Chondrocyte (in vitro differentiated cells): ENCODE measurements at regions not wholly inside any gene's neighbourhood (a gene's known extent, or its start where the extent isn't known, plus 50 kb on each side); places are given as distances from the start of the nearest gene placed in this dataset.
"Not testable (repeated sequence)": the region's sequence is repeated elsewhere in the genome, so short reads cannot be mapped to it uniquely, and the experiment has no call there.

ENCODE experiments used
- DNase-seq: peaks from one replicate; pipeline ENCODE4 v3.0.0; 2021; ENCODE audit warnings: mixed read lengths, low spot score
- H3K27ac Mint-ChIP-seq: one replicate; pipeline ENCODE4 v1.8.0; 2021; ENCODE audit warnings: mild to moderate bottlenecking, moderate library complexity, mixed read lengths; ENCODE audit not compliant: unreplicated experiment
- H3K27me3 Mint-ChIP-seq: 2 replicates; pipeline ENCODE4 v1.8.0; 2021; ENCODE audit warnings: low read depth, mixed read lengths
- H3K36me3 Mint-ChIP-seq: 2 replicates; pipeline ENCODE4 v1.8.0; 2021; ENCODE audit warnings: low read depth, mixed read lengths
- H3K4me1 Mint-ChIP-seq: 2 replicates; pipeline ENCODE4 v1.8.0; 2021; ENCODE audit warnings: low read depth, mild to moderate bottlenecking, mixed read lengths
- H3K4me3 Mint-ChIP-seq: one replicate; pipeline ENCODE4 v1.8.0; 2021; ENCODE audit warnings: mild to moderate bottlenecking, moderate library complexity, mixed read lengths; ENCODE audit not compliant: unreplicated experiment
- H3K9me3 Mint-ChIP-seq: 2 replicates; pipeline ENCODE4 v1.8.0; 2021; ENCODE audit warnings: low read depth, mixed read lengths
- TF ChIP-seq, protein P1 (sequence below): fragments of 200-600 bp; sonication (generic); IDR thresholded peaks from 2 replicates; pipeline ENCODE4 v1.5.0; 2021; ENCODE audit warnings: antibody characterized with exemption, mild to moderate bottlenecking, moderate library complexity

DNA sequence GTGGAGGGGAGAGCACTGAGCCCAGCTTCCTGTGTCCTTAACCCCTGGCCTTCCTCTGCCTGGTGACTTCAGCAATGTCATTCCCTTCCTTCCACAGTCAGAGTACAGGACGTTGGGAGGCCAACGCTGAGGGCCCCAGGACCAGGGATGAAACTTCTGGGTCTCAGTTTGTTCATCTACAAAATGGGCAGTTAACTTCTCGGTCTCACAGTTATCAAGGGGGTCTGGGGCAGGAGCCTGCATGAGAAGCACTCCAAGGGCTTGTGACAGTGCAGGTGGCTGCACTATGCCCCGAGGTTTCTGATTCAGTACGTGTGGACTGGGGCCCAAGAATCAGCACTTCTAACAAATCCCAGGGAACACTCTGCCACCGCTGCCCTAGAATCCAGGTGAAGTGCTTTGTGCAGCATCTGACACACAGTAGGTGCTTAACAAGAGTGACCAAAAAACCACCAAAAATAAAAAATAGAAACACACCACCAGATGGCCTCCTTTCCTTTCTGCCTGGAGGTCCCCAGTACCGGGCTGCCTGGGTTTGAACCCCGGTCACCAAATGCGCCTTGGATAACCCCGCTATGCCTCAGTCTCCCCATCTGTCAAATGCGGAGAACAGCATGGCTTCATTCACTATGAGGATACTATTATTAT, 80.4 kb downstream of the RFLNA start:
- TF ChIP-seq, protein P1, sequence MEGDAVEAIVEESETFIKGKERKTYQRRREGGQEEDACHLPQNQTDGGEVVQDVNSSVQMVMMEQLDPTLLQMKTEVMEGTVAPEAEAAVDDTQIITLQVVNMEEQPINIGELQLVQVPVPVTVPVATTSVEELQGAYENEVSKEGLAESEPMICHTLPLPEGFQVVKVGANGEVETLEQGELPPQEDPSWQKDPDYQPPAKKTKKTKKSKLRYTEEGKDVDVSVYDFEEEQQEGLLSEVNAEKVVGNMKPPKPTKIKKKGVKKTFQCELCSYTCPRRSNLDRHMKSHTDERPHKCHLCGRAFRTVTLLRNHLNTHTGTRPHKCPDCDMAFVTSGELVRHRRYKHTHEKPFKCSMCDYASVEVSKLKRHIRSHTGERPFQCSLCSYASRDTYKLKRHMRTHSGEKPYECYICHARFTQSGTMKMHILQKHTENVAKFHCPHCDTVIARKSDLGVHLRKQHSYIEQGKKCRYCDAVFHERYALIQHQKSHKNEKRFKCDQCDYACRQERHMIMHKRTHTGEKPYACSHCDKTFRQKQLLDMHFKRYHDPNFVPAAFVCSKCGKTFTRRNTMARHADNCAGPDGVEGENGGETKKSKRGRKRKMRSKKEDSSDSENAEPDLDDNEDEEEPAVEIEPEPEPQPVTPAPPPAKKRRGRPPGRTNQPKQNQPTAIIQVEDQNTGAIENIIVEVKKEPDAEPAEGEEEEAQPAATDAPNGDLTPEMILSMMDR: peak; percentile 56

DNA sequence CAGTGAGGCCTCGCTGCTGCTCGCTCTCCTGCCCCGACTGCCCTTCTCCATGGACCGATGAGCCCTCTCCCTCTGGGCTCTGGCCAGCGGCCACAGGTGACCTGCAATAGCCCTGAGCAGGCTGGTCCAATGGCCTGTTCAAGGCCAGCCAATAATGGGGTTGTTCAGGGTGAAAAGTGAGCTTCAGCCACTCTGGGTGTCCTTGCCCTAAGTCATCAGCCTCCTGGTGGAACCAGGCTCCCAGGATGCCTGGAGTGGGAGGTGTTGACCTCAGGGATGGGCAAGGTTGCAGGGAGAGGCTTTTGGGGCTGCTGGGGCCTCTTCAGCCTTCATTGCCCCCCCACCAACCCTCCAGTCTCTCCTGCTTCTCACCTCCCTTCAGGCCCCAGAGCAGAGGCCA, 79.7 kb downstream of the RFLNA start:
- H3K4me3 Mint-ChIP-seq: no peak overlapping the region
- no peak for DNase-seq
- peaks cover 33% of the 10 kb centered on the region for H3K4me1 Mint-ChIP-seq
- peaks cover 28% of the 10 kb centered on the region for H3K36me3 Mint-ChIP-seq
- no peaks in the 10 kb centered on the region for H3K9me3 Mint-ChIP-seq
- TF ChIP-seq, protein P1: no peak
- no peaks in the 10 kb centered on the region for H3K27me3 Mint-ChIP-seq
- H3K27ac Mint-ChIP-seq: no peak overlapping the region

More for the DNA sequence above, 80.4 kb downstream of the RFLNA start:
- Mint-ChIP-seq H3K4me3 (no peak overlapping the region), H3K27me3 (no peaks in the 10 kb centered on the region), H3K27ac (no peak overlapping the region), H3K9me3 (no peaks in the 10 kb centered on the region), H3K4me1 (peaks cover 33% of the 10 kb centered on the region), H3K36me3 (peaks cover 28% of the 10 kb centered on the region)
- no peak for DNase-seq

DNA sequence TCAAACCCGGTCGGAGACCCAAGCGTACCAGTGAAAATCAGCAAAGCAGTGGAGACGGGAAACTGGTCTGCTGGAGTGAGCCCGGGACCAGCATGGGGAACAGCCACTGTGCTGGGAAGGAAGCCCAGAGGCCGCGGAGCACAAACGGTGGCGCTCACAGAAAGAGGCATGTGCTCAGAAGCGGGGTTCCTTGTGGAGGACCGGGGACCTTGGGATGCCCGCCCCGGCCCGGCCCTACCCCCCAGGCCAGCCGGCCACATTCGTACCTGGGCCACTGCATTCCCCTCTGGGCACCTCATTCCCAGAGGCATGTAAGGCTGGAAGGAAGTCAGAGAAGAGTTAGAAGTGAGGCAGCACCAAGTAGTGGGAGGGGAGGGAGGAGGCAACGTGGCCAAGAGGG, 79.3 kb downstream of the RFLNA start:
- TF ChIP-seq, protein P1: no peak
- DNase-seq: no peak
- H3K4me3 Mint-ChIP-seq: no peak overlapping the region
- H3K27ac Mint-ChIP-seq: no peak overlapping the region
- H3K27me3 Mint-ChIP-seq: no peaks in the 10 kb centered on the region
- H3K4me1 Mint-ChIP-seq: peaks cover 31% of the 10 kb centered on the region
- peaks cover 27% of the 10 kb centered on the region for H3K36me3 Mint-ChIP-seq
- no peaks in the 10 kb centered on the region for H3K9me3 Mint-ChIP-seq

DNA sequence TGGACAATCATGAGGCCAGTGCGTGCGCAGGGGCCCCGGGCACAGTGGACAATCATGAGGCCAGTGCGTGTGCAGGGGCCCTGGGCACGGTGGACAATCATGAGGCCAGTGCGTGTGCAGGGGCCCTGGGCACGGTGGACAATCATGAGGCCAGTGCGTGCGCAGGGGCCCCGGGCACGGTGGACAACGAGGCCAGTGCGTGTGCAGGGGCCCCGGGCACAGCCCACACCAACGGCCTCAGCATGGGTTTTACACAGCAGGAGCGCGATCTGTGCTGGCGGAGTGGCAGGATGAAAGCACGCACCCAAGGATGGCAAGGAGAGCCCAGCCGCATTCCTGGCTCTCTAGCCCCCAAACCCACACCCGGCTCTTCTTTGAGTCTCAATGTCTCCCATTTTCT, 78.8 kb downstream of the RFLNA start:
- H3K36me3 Mint-ChIP-seq: peaks cover 25% of the 10 kb centered on the region
- not testable (repeated sequence) for H3K4me3 Mint-ChIP-seq, H3K9me3 Mint-ChIP-seq, H3K27ac Mint-ChIP-seq, H3K27me3 Mint-ChIP-seq, DNase-seq
- peaks cover 32% of the 10 kb centered on the region for H3K4me1 Mint-ChIP-seq

DNA sequence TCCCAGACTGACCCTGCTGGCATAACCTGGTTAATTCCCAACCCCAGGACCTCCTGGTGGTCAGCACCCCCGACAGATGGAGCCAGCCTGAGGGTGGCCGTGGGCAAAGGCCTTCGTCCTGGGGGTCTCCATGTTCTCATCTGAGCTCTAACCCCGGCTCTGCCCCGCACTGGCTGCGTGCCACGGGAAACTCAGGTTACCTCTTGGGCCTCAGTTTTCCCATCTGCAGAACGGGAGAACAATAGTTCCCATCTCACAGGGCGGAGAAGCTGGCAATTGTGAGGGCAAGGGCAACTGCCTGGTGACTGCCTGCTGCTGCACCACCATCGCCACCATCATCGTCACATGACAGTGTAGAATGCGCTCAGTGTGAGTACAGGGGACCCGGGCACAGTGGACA, 77.9 kb downstream of the RFLNA start:
- TF ChIP-seq, protein P1: no peak
- Mint-ChIP-seq H3K4me1 (peaks cover 39% of the 10 kb centered on the region), H3K27ac (peak overlapping the region; percentile 45), H3K36me3 (peaks cover 24% of the 10 kb centered on the region), H3K4me3 (no peak overlapping the region), H3K9me3 (no peaks in the 10 kb centered on the region), H3K27me3 (no peaks in the 10 kb centered on the region)
- DNase-seq: no peak

DNA sequence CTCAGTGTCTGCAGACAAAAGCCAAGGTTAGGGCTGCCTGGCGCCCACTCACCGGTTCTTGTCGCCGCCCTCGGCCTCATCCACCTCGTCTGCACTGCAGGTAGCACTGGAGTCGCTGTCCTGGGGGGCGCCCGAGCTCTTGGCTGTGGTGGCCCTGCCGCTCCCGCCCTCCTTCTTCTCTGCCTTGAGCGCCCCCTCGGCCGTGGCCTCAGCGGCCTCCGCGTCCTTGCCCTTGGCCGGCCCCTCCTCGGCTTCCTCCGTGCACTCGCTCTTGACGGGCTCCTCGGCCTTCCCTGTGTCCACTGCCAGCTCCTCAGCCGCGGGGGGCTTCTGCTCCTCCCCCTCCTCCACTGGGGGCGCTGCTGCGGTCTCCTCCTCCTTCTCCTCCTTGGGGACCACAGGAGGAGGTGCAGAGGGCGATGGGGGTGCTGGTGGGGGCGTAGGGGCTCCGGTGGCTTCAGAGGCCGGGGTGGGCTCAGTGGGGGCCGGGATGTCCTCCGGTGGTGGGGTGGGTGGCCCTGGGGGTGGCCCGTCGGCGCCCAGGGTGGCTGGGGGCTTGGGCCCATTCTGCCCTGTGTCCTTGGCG, 77.2 kb downstream of the RFLNA start:
- H3K27me3 Mint-ChIP-seq: no peaks in the 10 kb centered on the region
- H3K36me3 Mint-ChIP-seq: peaks cover 20% of the 10 kb centered on the region
- H3K4me3 Mint-ChIP-seq: no peak overlapping the region
- H3K9me3 Mint-ChIP-seq: no peaks in the 10 kb centered on the region
- DNase-seq: no peak
- H3K4me1 Mint-ChIP-seq: peaks cover 42% of the 10 kb centered on the region
- H3K27ac Mint-ChIP-seq: no peak overlapping the region
- TF ChIP-seq, protein P1: no peak
